ENCODE measurements at regions not wholly inside any gene's neighbourhood (a gene's known extent, or its start where the extent isn't known, plus 50 kb on each side); places are given as distances from the start of the nearest gene placed in this dataset.

- TF ChIP-seq, protein P1, sequence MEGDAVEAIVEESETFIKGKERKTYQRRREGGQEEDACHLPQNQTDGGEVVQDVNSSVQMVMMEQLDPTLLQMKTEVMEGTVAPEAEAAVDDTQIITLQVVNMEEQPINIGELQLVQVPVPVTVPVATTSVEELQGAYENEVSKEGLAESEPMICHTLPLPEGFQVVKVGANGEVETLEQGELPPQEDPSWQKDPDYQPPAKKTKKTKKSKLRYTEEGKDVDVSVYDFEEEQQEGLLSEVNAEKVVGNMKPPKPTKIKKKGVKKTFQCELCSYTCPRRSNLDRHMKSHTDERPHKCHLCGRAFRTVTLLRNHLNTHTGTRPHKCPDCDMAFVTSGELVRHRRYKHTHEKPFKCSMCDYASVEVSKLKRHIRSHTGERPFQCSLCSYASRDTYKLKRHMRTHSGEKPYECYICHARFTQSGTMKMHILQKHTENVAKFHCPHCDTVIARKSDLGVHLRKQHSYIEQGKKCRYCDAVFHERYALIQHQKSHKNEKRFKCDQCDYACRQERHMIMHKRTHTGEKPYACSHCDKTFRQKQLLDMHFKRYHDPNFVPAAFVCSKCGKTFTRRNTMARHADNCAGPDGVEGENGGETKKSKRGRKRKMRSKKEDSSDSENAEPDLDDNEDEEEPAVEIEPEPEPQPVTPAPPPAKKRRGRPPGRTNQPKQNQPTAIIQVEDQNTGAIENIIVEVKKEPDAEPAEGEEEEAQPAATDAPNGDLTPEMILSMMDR (IDR thresholded peaks at IDR 0.05): no peak
These were observed 204.4 kb downstream of the ALX1 start for GRCh38 chr12:85484387-85484786.

GRCh38 chr12:85489194-85489593 is 209.2 kb downstream of the ALX1 start:
- no peaks in the 10 kb centered on the region for H3K4me1 ChIP-seq (ENCODE audit: insufficient read depth, low read length)
- H3K27ac ChIP-seq (ENCODE audit: low read depth in 1 of 2, low read length in 2 of 2): no peak overlapping the region
- Mint-ChIP-seq H3K4me3 (no peak overlapping the region), H3K27ac (no peak overlapping the region), H3K36me3 (ENCODE audit: low read depth) (no peaks in the 10 kb centered on the region), H3K27me3 (no peaks in the 10 kb centered on the region), H3K9me3 (peaks cover 5% of the 10 kb centered on the region), H3K4me1 (ENCODE audit: low read depth) (no peaks in the 10 kb centered on the region)
- ChIA-PET POLR2A (no interaction called here), CTCF (no interaction called here)
- intact Hi-C loops (cut with DNase I, micrococcal nuclease): no loop called here
- ATAC-seq (ENCODE audit: poor library complexity) (no peak), DNase-seq (no peak)
- H3K36me3 ChIP-seq (ENCODE audit: insufficient read depth, low read length): no peaks in the 10 kb centered on the region
- TF ChIP-seq, protein P1 (IDR thresholded peaks at IDR 0.05): no peak
- H3K27me3 ChIP-seq (ENCODE audit: control insufficient read depth in 1 of 2, insufficient read depth in 2 of 2, low read length in 2 of 2): no peaks in the 10 kb centered on the region
- H3K9me3 ChIP-seq (ENCODE audit: control insufficient read depth in 1 of 2, insufficient read depth in 1 of 2, low read length in 2 of 2): no peaks in the 10 kb centered on the region
- H3K4me3 ChIP-seq (ENCODE audit: low read length): no peak overlapping the region

More at GRCh38 chr12:85484387-85484786, 204.4 kb downstream of the ALX1 start:
- H3K36me3 ChIP-seq (ENCODE audit: insufficient read depth, low read length): no peaks in the 10 kb centered on the region
- Mint-ChIP-seq H3K27ac (no peak overlapping the region), H3K4me3 (no peak overlapping the region), H3K9me3 (no peaks in the 10 kb centered on the region), H3K27me3 (no peaks in the 10 kb centered on the region), H3K4me1 (ENCODE audit: low read depth) (no peaks in the 10 kb centered on the region), H3K36me3 (ENCODE audit: low read depth) (no peaks in the 10 kb centered on the region)
- peaks cover 0 to under 1% of the 10 kb centered on the region in 2 experiments for H3K9me3 ChIP-seq (ENCODE audit: control insufficient read depth in 1 of 2, insufficient read depth in 1 of 2, low read length in 2 of 2)
- CTCF ChIA-PET: no interaction called here
- no peak overlapping the region for H3K27ac ChIP-seq (ENCODE audit: low read depth in 1 of 2, low read length in 2 of 2)
- H3K27me3 ChIP-seq (ENCODE audit: control insufficient read depth in 1 of 2, insufficient read depth in 2 of 2, low read length in 2 of 2): no peaks in the 10 kb centered on the region
- DNase-seq (no peak), ATAC-seq (ENCODE audit: poor library complexity) (no peak)
- POLR2A ChIA-PET: no interaction called here
- intact Hi-C loops (cut with DNase I, micrococcal nuclease): no loop called here
- no peak overlapping the region for H3K4me3 ChIP-seq (ENCODE audit: low read length)
- no peaks in the 10 kb centered on the region for H3K4me1 ChIP-seq (ENCODE audit: insufficient read depth, low read length)

GRCh38 chr12:85504164-85504563 is 224.1 kb downstream of the ALX1 start:
- no peaks in the 10 kb centered on the region for H3K4me1 ChIP-seq (ENCODE audit: insufficient read depth, low read length)
- no peaks in the 10 kb centered on the region for H3K27me3 ChIP-seq (ENCODE audit: control insufficient read depth in 1 of 2, insufficient read depth in 2 of 2, low read length in 2 of 2)
- no peaks in the 10 kb centered on the region for H3K4me1 Mint-ChIP-seq (ENCODE audit: low read depth)
- H3K27ac Mint-ChIP-seq: no peak overlapping the region
- H3K4me3 ChIP-seq (ENCODE audit: low read length): no peak overlapping the region
- intact Hi-C loops (cut with DNase I, micrococcal nuclease): no loop called here
- H3K4me3 Mint-ChIP-seq: no peak overlapping the region
- H3K9me3 Mint-ChIP-seq: no peaks in the 10 kb centered on the region
- ChIA-PET CTCF (no interaction called here), POLR2A (no interaction called here)
- H3K27ac ChIP-seq (ENCODE audit: low read depth in 1 of 2, low read length in 2 of 2): no peak overlapping the region
- H3K27me3 Mint-ChIP-seq: no peaks in the 10 kb centered on the region
- DNase-seq (no peak), ATAC-seq (ENCODE audit: poor library complexity) (no peak)
- no peaks in the 10 kb centered on the region for H3K36me3 Mint-ChIP-seq (ENCODE audit: low read depth)
- H3K9me3 ChIP-seq (ENCODE audit: control insufficient read depth in 1 of 2, insufficient read depth in 1 of 2, low read length in 2 of 2): peaks cover 0 to 2% of the 10 kb centered on the region in 2 experiments
- TF ChIP-seq, protein P1 (IDR thresholded peaks at IDR 0.05): no peak
- H3K36me3 ChIP-seq (ENCODE audit: insufficient read depth, low read length): no peaks in the 10 kb centered on the region
